A549 (cell line): ENCODE measurements at regions not wholly inside any gene's neighbourhood (a gene's known extent, or its start where the extent isn't known, plus 50 kb on each side); places are given as distances from the start of the nearest gene placed in this dataset.

Experiments
- ATAC-seq, 2 experiments: fragments of 200-7000 bp in 1 of 2; fragments of >200 bp in 1 of 2; cut with Nextera tagmentation in 1 of 2; cut with Tn5 transposase in 1 of 2; 3 replicates each; pipeline versions ENCODE4 v1.8.0 to v1.9.1; 2018 to 2020; ENCODE audit warnings: mild to moderate bottlenecking in 1 of 2, moderate library complexity in 1 of 2
- CTCF ChIA-PET: fragments of 300-600 bp; sonication (Branson Sonifier 250); formaldehyde crosslinking; extraction: SDS; loops from one replicate; lab custom pipeline; 2021; ENCODE audit warnings: antibody characterized with exemption, inconsistent platforms; lab: Yijun Ruan, JAX
- POLR2A ChIA-PET: fragments of 350-600 bp; formaldehyde crosslinking; extraction: SDS; loops from one replicate; lab custom pipeline; 2021; ENCODE audit warnings: antibody characterized with exemption, inconsistent platforms; lab: Yijun Ruan, JAX
- DNase-seq, 2 experiments: peaks; one replicate each; pipeline versions ENCODE4 v3.0.0 to v3.0.0-alpha.2; 2011 to 2016; ENCODE audit warnings: low read depth in 1 of 2, low spot score in 1 of 2
- FAIRE-seq: peaks from 2 replicates; lab custom pipeline; 2011; peaks lifted over from hg19 to GRCh38; lab: Jason Lieb, UNC
- H3K27ac ChIP-seq, 2 experiments: fragments of >200 bp; sonication (Bioruptor Twin); formaldehyde crosslinking; 3 replicates each; pipeline ENCODE4 v1.5.1; 2016 to 2017
- H3K4me1 ChIP-seq: fragments of >200 bp; sonication (Bioruptor Twin); formaldehyde crosslinking; 3 replicates; pipeline ENCODE4 v1.6.1; 2016
- H3K4me2 ChIP-seq: fragments of >200 bp; sonication (Bioruptor Twin); formaldehyde crosslinking; 3 replicates; pipeline ENCODE4 v1.6.1; 2016
- H3K4me3 ChIP-seq: fragments of >200 bp; sonication (Bioruptor Twin); formaldehyde crosslinking; 3 replicates; pipeline ENCODE4 v1.5.1; 2016
- H3K9me3 ChIP-seq: fragments of >200 bp; sonication (Bioruptor Twin); formaldehyde crosslinking; 3 replicates; pipeline ENCODE4 v1.6.1; 2016
- CBX8 ChIP-seq: fragments of 200-600 bp; sonication (generic); IDR thresholded peaks from 2 replicates; pipeline ENCODE4 v1.6.1; 2016
- CEBPB ChIP-seq, 2 experiments: fragments of >200 bp in 1 of 2; sonication (Bioruptor Twin) in 1 of 2; formaldehyde crosslinking in 1 of 2; IDR thresholded peaks; 2 replicates each; pipeline ENCODE4 v1.6.1; 2012 to 2016
- CHD4 ChIP-seq: fragments of 200-600 bp; sonication (generic); IDR thresholded peaks from 2 replicates; pipeline ENCODE4 v1.6.1; 2016; ENCODE audit warnings: antibody characterized with exemption, mild to moderate bottlenecking, borderline replicate concordance
- EHF ChIP-seq: fragments of 250-450 bp; sonication (Bioruptor Pico); IDR thresholded peaks from 2 replicates; pipeline ENCODE4 v1.5.0; 2020; ENCODE audit warnings: mild to moderate bottlenecking
- EP300 ChIP-seq, 2 experiments: fragments of >200 bp; sonication (Bioruptor Twin); formaldehyde crosslinking; IDR thresholded peaks; 2 replicates in 1 of 2; 3 replicates in 1 of 2; pipeline ENCODE4 v1.6.1; 2016 to 2017
- FOSB ChIP-seq: fragments of 250-450 bp; sonication (Bioruptor Pico); IDR thresholded peaks from 2 replicates; pipeline ENCODE4 v1.5.0; 2020; ENCODE audit warnings: mild to moderate bottlenecking, moderate library complexity
- FOSL2 ChIP-seq, 2 experiments: fragments of 450-650 bp in 1 of 2; fragments of >200 bp in 1 of 2; sonication (Bioruptor Twin) in 1 of 2; formaldehyde crosslinking; IDR thresholded peaks; 2 replicates each; pipeline versions ENCODE4 v1.5.0 to v1.6.1; 2016 to 2020; ENCODE audit warnings: mild to moderate bottlenecking in 1 of 2, moderate library complexity in 1 of 2
- FOXS1 ChIP-seq: fragments of 250-450 bp; sonication (Bioruptor Pico); IDR thresholded peaks from 2 replicates; pipeline ENCODE4 v1.5.0; 2020; ENCODE audit warnings: mild to moderate bottlenecking, moderate library complexity
- GATA3 ChIP-seq: IDR thresholded peaks from 2 replicates; pipeline ENCODE4 v1.6.1; 2012; ENCODE audit warnings: borderline replicate concordance
- HOXB5 ChIP-seq: fragments of 250-450 bp; sonication (Bioruptor Pico); IDR thresholded peaks from 2 replicates; pipeline ENCODE4 v1.5.0; 2020; ENCODE audit warnings: mild to moderate bottlenecking, moderate library complexity
- JUN ChIP-seq, 2 experiments: fragments of >200 bp; sonication (Bioruptor Twin); formaldehyde crosslinking; IDR thresholded peaks; 2 replicates in 1 of 2; 3 replicates in 1 of 2; pipeline ENCODE4 v1.6.1; 2016 to 2017
- KDM1A ChIP-seq: fragments of 200-600 bp; sonication (generic); IDR thresholded peaks from 2 replicates; pipeline ENCODE4 v1.6.1; 2016; ENCODE audit warnings: low read depth, mild to moderate bottlenecking
- MAZ ChIP-seq: fragments of 150-350 bp; IDR thresholded peaks from 2 replicates; pipeline ENCODE4 v1.6.1; 2014; ENCODE audit warnings: antibody characterized with exemption, low read depth, low read length, borderline replicate concordance
- MYC ChIP-seq: IDR thresholded peaks from 2 replicates; pipeline ENCODE4 v1.6.1; 2012; ENCODE audit warnings: mild to moderate bottlenecking, inconsistent platforms, low read length, improper control_type of control experiment, borderline replicate concordance
- NPAS2 ChIP-seq: fragments of 250-450 bp; sonication (Bioruptor Pico); IDR thresholded peaks from 2 replicates; pipeline ENCODE4 v1.8.0; 2022; ENCODE audit warnings: mild to moderate bottlenecking, moderate library complexity, borderline replicate concordance
- POLR2A ChIP-seq: IDR thresholded peaks from 2 replicates; pipeline ENCODE4 v1.6.1; 2012; ENCODE audit warnings: mild to moderate bottlenecking, low read length
- POLR2AphosphoS2 ChIP-seq: conservative IDR thresholded peaks from 2 replicates; pipeline ENCODE4 v1.6.1; 2012; ENCODE audit warnings: low read length, improper control_type of control experiment, inconsistent platforms
- RARB ChIP-seq: fragments of 250-450 bp; sonication (Bioruptor Pico); IDR thresholded peaks from 2 replicates; pipeline ENCODE4 v1.8.0; 2021; ENCODE audit warnings: mild to moderate bottlenecking, moderate library complexity
- SMC3 ChIP-seq: fragments of >200 bp; sonication (Bioruptor Twin); formaldehyde crosslinking; IDR thresholded peaks from 3 replicates; pipeline ENCODE4 v1.6.1; 2018; ENCODE audit warnings: inconsistent platforms
- TP53 ChIP-seq: fragments of 250-450 bp; sonication (Bioruptor Pico); IDR thresholded peaks from 2 replicates; pipeline ENCODE4 v1.5.0; 2021; ENCODE audit warnings: mild to moderate bottlenecking, moderate library complexity
- ZNF302 ChIP-seq: fragments of 250-450 bp; sonication (Bioruptor Pico); IDR thresholded peaks from 2 replicates; pipeline ENCODE4 v1.9.0; 2021; ENCODE audit warnings: inconsistent platforms, mild to moderate bottlenecking, moderate library complexity
- WGBS: methylation state at CpG from one replicate; pipeline ENCODE4 v1.1.6; 2017; ENCODE audit errors: missing lambda C conversion rate; 5-methylcytosine and 5-hydroxymethylcytosine counted together
- TF ChIP-seq, protein P1 (sequence below): fragments of >200 bp; sonication (Bioruptor Twin); formaldehyde crosslinking; IDR thresholded peaks from 3 replicates; pipeline ENCODE4 v1.6.1; 2016
- TF ChIP-seq, protein P2 (sequence below): fragments of >200 bp; sonication (Bioruptor Twin); formaldehyde crosslinking; IDR thresholded peaks from 2 replicates; pipeline ENCODE4 v1.6.1; 2016
- TF ChIP-seq, protein P3 (sequence below): IDR thresholded peaks from 2 replicates; pipeline ENCODE4 v1.6.1; 2012; ENCODE audit warnings: low read depth, borderline replicate concordance
- TF ChIP-seq, protein P4 (sequence below): IDR thresholded peaks from 2 replicates; pipeline ENCODE4 v1.6.1; 2012

DNA sequence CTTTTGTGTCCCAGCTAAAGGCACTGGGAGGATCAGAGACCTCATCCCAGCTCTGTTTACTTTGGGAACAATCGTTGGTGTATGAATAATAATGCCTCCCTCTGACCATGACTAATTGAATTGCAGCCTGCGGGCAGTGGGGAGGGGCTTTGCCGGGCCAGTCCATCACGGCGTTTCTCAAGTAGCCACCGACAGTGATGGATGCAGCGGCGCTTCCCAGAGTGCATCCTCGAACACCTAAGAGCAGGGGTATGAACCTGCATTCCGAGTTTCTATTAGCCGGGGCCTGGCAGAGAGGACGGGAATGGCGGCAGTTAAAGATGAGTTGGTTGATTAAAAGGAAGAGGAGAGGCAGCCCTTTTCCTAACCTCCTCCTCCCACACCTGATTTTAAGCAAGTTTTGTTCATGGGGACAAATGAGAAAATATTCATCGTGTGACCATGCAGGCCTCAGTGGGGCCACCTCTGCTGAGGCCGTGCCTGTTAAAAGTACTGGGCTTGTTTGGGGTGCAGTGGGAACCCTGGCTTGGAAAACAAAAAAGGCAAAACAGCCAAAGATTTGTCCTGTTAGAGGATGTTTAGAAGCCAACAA, 154.1 kb downstream of the FOXA2 start (continued):
- TF ChIP-seq HOXB5 (CRISPR knock-in tag) (peak; percentile 99), EP300 (IDR thresholded peaks at IDR 0.05) (peak in 1 of 2 experiments; percentile 58; a peak in 1 of 5 replicates)

DNA sequence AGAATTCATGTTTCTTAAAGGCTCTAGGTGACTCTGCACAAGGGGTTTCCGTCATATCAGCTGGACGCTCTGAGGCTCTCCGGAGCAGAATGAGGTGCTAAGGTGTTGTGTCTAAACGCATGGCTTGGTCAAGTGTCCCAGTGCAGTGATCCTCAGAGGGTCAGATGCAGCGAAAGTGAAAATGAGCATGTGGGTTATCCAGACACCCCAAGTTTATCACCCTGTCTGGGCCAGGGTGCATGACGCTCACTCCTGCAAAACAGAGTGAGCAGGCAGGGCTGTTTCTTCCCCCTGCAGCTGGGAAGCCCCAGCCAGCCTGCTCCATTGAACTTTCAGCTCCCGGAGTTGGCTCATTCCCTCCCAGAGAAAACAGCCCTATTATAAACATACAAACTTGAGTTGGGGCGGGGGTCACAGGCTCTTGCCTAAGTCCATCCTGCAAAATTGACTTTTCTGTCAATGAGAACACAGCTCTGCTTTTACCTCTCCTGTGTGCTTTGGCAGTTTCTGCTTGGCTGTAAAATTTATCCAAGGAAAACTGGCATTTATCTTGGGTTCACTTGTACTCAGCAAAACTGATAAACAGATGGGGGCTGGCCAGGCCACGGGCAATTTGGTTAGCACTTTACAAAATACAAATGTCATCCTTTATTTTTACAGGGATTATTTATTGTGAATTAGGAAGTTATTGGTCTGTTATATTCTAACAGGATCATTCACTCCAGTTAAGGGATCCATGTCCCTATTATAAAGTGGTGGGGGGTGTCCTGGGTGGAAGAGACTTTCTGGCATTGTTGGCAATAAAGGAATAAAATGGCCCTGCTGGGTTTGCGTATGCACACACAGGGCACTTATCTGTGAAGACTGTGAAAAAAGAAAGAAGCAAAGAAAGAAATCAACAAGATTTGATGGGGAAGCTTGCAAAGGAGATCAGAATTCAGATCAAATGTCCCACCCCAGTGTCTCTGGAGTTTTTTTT, 154.9 kb downstream of the FOXA2 start:
- DNase-seq: no peak
- peak overlapping the region; percentile 9; the same call in 2 of the 3 replicates for H3K4me3 ChIP-seq
- WGBS: 61% methylated on average over 10 of the region's 10 CpGs
- ATAC-seq: peak; percentile 35 to 45
- peaks cover 62% of the 10 kb centered on the region for H3K4me1 ChIP-seq
- peak overlapping the region; percentile 83 to 90 for H3K27ac ChIP-seq
- peaks cover 15% of the 10 kb centered on the region for H3K9me3 ChIP-seq
- FAIRE-seq: no peak
- ChIA-PET POLR2A (interaction anchor here (0.7 to 2.1 kb wide), 3 partner anchors 17 to 157 kb away, joined by 3 to 11 read pairs (median 9); no protein-coding TSS in a partner anchor), CTCF (interaction anchor here (0.7 to 5.7 kb wide), 10 partner anchors 15 to 911 kb away, joined by 3 to 29 read pairs (median 4); no protein-coding TSS in a partner anchor)
- peak overlapping the region; percentile 79 for H3K4me2 ChIP-seq
- TF ChIP-seq FOXS1 (CRISPR knock-in tag): no peak
- TF ChIP-seq POLR2AphosphoS2: no peak
- TF ChIP-seq EHF (CRISPR knock-in tag): no peak
- no peak for TF ChIP-seq CEBPB (IDR thresholded peaks at IDR 0.05)
- TF ChIP-seq, protein P1, sequence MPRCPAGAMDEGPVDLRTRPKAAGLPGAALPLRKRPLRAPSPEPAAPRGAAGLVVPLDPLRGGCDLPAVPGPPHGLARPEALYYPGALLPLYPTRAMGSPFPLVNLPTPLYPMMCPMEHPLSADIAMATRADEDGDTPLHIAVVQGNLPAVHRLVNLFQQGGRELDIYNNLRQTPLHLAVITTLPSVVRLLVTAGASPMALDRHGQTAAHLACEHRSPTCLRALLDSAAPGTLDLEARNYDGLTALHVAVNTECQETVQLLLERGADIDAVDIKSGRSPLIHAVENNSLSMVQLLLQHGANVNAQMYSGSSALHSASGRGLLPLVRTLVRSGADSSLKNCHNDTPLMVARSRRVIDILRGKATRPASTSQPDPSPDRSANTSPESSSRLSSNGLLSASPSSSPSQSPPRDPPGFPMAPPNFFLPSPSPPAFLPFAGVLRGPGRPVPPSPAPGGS: no peak
- TF ChIP-seq, all 56 proteins: peak for 0

- peaks cover 12% of the 10 kb centered on the region; the same call in 2 of the 3 replicates for H3K9me3 ChIP-seq
- WGBS: 99% methylated on average over 3 of the region's 3 CpGs
- no peak overlapping the region for H3K4me2 ChIP-seq
- H3K4me1 ChIP-seq: peaks cover 68% of the 10 kb centered on the region
- CTCF ChIA-PET: interaction anchor here (0.9 to 5.7 kb wide), 6 partner anchors 13 to 159 kb away, joined by 5 to 29 read pairs (median 8); no protein-coding TSS in a partner anchor
- TF ChIP-seq JUN (IDR thresholded peaks at IDR 0.05) (no peak), FOSL2 (IDR thresholded peaks at IDR 0.05) (no peak), FOSL2 (CRISPR knock-in tag; IDR thresholded peaks at IDR 0.05) (0 out of 2 replicates have a peak, but pooled peaks have one; percentile 14), KDM1A (no peak), EP300 (IDR thresholded peaks at IDR 0.05) (no peak), FOSB (no peak)
- TF ChIP-seq, protein P2, sequence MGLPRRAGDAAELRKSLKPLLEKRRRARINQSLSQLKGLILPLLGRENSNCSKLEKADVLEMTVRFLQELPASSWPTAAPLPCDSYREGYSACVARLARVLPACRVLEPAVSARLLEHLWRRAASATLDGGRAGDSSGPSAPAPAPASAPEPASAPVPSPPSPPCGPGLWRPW: no peak
- H3K4me3 ChIP-seq: no peak overlapping the region
- FAIRE-seq: peak; percentile 36
- POLR2A ChIA-PET: no interaction called here
- peak overlapping the region; percentile 83 to 90 for H3K27ac ChIP-seq
- no peak for ATAC-seq
- no peak for DNase-seq
These were observed 156.3 kb downstream of the FOXA2 start for GRCh38 chr20:22428051-22428450.

- TF ChIP-seq MAZ (no peak), POLR2AphosphoS2 (no peak), NPAS2 (CRISPR knock-in tag) (no peak), CHD4 (no peak), RARB (no peak), GATA3 (no peak), POLR2A (no peak), FOSL2 (IDR thresholded peaks at IDR 0.05) (no peak), FOSL2 (CRISPR knock-in tag; IDR thresholded peaks at IDR 0.05) (no peak), EHF (CRISPR knock-in tag) (no peak), FOSB (no peak), CBX8 (no peak), SMC3 (no peak), TP53 (no peak), ZNF302 (no peak), MYC (no peak)
- TF ChIP-seq, protein P3, sequence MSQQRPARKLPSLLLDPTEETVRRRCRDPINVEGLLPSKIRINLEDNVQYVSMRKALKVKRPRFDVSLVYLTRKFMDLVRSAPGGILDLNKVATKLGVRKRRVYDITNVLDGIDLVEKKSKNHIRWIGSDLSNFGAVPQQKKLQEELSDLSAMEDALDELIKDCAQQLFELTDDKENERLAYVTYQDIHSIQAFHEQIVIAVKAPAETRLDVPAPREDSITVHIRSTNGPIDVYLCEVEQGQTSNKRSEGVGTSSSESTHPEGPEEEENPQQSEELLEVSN: no peak
- TF ChIP-seq, protein P4, sequence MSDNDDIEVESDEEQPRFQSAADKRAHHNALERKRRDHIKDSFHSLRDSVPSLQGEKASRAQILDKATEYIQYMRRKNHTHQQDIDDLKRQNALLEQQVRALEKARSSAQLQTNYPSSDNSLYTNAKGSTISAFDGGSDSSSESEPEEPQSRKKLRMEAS: no peak
- TF ChIP-seq, all 56 proteins: peak for 0
- Histone ChIP-seq H3K4me1 (peaks cover 66% of the 10 kb centered on the region), H3K27ac (peak overlapping the region; percentile 79 to 90), H3K4me2 (no peak overlapping the region; the same call in 2 of the 3 replicates), H3K4me3 (no peak overlapping the region), H3K9me3 (peaks cover 12% of the 10 kb centered on the region; the same call in 2 of the 3 replicates)
- ChIA-PET POLR2A (no interaction called here), CTCF (interaction anchor here (0.6 to 5.7 kb wide), 7 partner anchors 12 to 160 kb away, joined by 4 to 29 read pairs (median 7); no protein-coding TSS in a partner anchor)
- no peak for DNase-seq
- no peak for FAIRE-seq
- 80% methylated on average over 2 of the region's 2 CpGs for WGBS
- no peak for ATAC-seq
These were observed 157.6 kb downstream of the FOXA2 start for GRCh38 chr20:22426772-22427171.
